ENCODE measurements at regions not wholly inside any gene's neighbourhood (a gene's known extent, or its start where the extent isn't known, plus 50 kb on each side); places are given as distances from the start of the nearest gene placed in this dataset.
A peak's percentile ranks its signal among the peaks of the same experiment; 100 is the strongest.

DNA sequence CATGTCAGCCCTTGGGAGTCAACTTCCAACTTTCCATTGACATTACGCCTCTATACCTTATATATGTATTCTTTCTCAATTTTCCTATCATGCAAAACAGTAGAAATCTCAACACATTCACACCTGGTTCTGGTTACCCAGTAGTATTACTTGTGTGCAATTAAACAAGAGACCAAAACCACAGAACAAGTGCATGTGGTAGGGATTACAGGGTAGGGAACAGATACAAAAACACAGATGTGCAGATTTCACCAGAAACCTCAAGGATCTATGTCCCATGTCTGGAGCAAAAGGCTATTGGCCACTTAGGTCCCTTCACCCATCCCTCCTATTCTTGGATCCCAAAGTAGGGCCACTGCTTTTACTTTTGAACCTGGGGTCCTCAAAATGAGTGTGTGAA lies 143.6 kb upstream of the ZCCHC13 start:
- no peaks in the 10 kb centered on the region for H3K4me1 ChIP-seq (ENCODE audit: control insufficient read depth, insufficient read depth, low read length)
- H3K36me3 ChIP-seq (ENCODE audit: control insufficient read depth in 2 of 2, insufficient read depth in 1 of 2, low read length in 2 of 2), result no peaks in the 10 kb centered on the region
- ChIA-PET POLR2A (no interaction called here), CTCF (interaction anchor here (1.5 kb wide), 1 partner anchor 222 kb away, joined by 4 read pairs; no protein-coding TSS in a partner anchor)
- H3K4me3 ChIP-seq (ENCODE audit: low read depth, low read length), result no peak overlapping the region
- peaks cover 3% of the 10 kb centered on the region for H3K9me3 ChIP-seq (ENCODE audit: control insufficient read depth, insufficient read depth, low read depth, low read length)
- TF ChIP-seq, protein P1, sequence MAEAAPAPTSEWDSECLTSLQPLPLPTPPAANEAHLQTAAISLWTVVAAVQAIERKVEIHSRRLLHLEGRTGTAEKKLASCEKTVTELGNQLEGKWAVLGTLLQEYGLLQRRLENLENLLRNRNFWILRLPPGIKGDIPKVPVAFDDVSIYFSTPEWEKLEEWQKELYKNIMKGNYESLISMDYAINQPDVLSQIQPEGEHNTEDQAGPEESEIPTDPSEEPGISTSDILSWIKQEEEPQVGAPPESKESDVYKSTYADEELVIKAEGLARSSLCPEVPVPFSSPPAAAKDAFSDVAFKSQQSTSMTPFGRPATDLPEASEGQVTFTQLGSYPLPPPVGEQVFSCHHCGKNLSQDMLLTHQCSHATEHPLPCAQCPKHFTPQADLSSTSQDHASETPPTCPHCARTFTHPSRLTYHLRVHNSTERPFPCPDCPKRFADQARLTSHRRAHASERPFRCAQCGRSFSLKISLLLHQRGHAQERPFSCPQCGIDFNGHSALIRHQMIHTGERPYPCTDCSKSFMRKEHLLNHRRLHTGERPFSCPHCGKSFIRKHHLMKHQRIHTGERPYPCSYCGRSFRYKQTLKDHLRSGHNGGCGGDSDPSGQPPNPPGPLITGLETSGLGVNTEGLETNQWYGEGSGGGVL (tag by site-specific recombination; IDR thresholded peaks at IDR 0.05), result no peak
- TF ChIP-seq, protein P2, sequence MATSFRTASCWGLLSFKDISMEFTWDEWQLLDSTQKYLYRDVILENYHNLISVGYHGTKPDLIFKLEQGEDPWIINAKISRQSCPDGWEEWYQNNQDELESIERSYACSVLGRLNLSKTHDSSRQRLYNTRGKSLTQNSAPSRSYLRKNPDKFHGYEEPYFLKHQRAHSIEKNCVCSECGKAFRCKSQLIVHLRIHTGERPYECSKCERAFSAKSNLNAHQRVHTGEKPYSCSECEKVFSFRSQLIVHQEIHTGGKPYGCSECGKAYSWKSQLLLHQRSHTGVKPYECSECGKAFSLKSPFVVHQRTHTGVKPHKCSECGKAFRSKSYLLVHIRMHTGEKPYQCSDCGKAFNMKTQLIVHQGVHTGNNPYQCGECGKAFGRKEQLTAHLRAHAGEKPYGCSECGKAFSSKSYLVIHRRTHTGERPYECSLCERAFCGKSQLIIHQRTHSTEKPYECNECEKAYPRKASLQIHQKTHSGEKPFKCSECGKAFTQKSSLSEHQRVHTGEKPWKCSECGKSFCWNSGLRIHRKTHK (tag by site-specific recombination; IDR thresholded peaks at IDR 0.05), result no peak
- TF ChIP-seq MZF1 (tag by site-specific recombination; IDR thresholded peaks at IDR 0.05; ENCODE audit: borderline replicate concordance) (no peak), ZNF221 (tag by site-specific recombination; IDR thresholded peaks at IDR 0.05; ENCODE audit: borderline replicate concordance) (no peak)
- H3K27ac ChIP-seq (ENCODE audit: extremely low read depth, low read depth, low read length), result no peak overlapping the region

DNA sequence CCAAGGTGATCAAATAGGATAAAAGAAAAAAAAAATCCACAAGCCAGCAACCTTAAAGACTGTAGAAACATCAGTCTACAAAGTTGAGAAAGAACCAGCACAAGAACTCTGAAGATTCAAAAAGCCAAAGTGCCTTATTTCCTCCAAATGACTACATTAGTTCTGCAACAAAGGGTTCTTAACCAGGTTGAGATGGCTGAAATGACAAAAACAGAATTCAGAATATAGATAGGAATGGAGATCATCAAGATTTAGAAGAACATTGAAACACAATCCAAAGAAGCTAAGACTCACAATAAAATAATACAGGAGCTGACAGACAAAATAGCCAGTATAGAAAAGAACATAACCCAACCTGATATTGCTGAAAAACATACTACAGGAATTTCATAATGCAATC lies 156.5 kb upstream of the ZCCHC13 start:
- TF ChIP-seq SETDB1 (IDR thresholded peaks at IDR 0.05; ENCODE audit: insufficient read length, low read length) (peak; percentile 46), ZNF433 (tag by site-specific recombination; IDR thresholded peaks at IDR 0.05; ENCODE audit: low read depth) (peak; percentile 100), ZNF785 (tag by site-specific recombination; IDR thresholded peaks at IDR 0.05) (no peak)
- H3K27ac ChIP-seq (ENCODE audit: extremely low read depth, low read depth, low read length), result no peak overlapping the region
- H3K9me3 ChIP-seq (ENCODE audit: control insufficient read depth, insufficient read depth, low read depth, low read length), result peaks cover 7% of the 10 kb centered on the region
- ChIA-PET CTCF (interaction anchor here (1.9 kb wide), 1 partner anchor 13 kb away, joined by 9 read pairs; no protein-coding TSS in a partner anchor), POLR2A (no interaction called here)
- H3K4me1 ChIP-seq (ENCODE audit: control insufficient read depth, insufficient read depth, low read length), result no peaks in the 10 kb centered on the region
- H3K36me3 ChIP-seq (ENCODE audit: control insufficient read depth in 2 of 2, insufficient read depth in 1 of 2, low read length in 2 of 2), result no peaks in the 10 kb centered on the region
- H3K4me3 ChIP-seq (ENCODE audit: low read depth, low read length), result no peak overlapping the region

DNA sequence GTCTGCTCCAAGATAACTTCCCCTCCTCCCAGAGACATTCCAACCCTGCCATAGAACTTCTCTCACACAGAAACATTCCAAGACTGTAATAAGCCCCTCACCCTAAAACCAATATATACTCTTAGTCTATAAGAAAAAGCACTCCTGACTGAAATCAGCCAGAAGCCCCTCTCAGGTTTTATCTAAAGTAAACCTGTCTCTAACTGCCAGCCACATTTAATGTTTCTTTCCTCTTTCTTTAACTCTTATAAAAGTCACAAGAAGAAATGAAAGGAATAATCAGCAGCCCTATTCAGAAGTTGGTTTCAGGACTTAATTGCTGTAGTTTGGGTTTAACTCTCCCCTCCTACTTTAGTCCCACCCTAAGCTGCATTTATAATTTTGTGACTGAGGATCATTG lies 165.0 kb upstream of the ZCCHC13 start:
- H3K4me3 ChIP-seq (ENCODE audit: low read depth, low read length), result no peak overlapping the region
- POLR2A ChIA-PET, result no interaction called here
- H3K9me3 ChIP-seq (ENCODE audit: control insufficient read depth, insufficient read depth, low read depth, low read length), result peaks cover 8% of the 10 kb centered on the region
- CTCF ChIA-PET, result interaction anchor here (0.9 kb wide), 1 partner anchor 90 kb away, joined by 4 read pairs; no protein-coding TSS in a partner anchor
- H3K27ac ChIP-seq (ENCODE audit: extremely low read depth, low read depth, low read length), result no peak overlapping the region
- H3K36me3 ChIP-seq (ENCODE audit: control insufficient read depth in 2 of 2, insufficient read depth in 1 of 2, low read length in 2 of 2), result no peaks in the 10 kb centered on the region
- no peaks in the 10 kb centered on the region for H3K4me1 ChIP-seq (ENCODE audit: control insufficient read depth, insufficient read depth, low read length)
- TF ChIP-seq SCRT2 (tag by site-specific recombination; IDR thresholded peaks at IDR 0.05) (no peak), ZNF302 (tag by site-specific recombination; IDR thresholded peaks at IDR 0.05; ENCODE audit: low read depth) (no peak), SETDB1 (IDR thresholded peaks at IDR 0.05; ENCODE audit: insufficient read length, low read length) (peak; percentile 89), ZFP3 (tag by site-specific recombination; IDR thresholded peaks at IDR 0.05; ENCODE audit: low read depth) (no peak), HOXA7 (CRISPR knock-in tag; IDR thresholded peaks at IDR 0.05; ENCODE audit: borderline replicate concordance) (no peak), TRIM28 (IDR thresholded peaks at IDR 0.05; ENCODE audit: borderline replicate concordance, low read length) (peak; percentile 83; the same call in 1 of the 2 replicates), ZNF501 (tag by site-specific recombination; IDR thresholded peaks at IDR 0.05) (no peak), SP7 (tag by site-specific recombination; IDR thresholded peaks at IDR 0.05) (no peak), ZNF10 (tag by site-specific recombination; IDR thresholded peaks at IDR 0.05) (no peak), ZNF555 (tag by site-specific recombination; conservative IDR thresholded peaks at IDR 0.05) (0 out of 2 replicates have a peak, but pooled peaks have one; percentile 5), ZFP69B (tag by site-specific recombination; IDR thresholded peaks at IDR 0.05) (no peak)
- TF ChIP-seq, protein P3, sequence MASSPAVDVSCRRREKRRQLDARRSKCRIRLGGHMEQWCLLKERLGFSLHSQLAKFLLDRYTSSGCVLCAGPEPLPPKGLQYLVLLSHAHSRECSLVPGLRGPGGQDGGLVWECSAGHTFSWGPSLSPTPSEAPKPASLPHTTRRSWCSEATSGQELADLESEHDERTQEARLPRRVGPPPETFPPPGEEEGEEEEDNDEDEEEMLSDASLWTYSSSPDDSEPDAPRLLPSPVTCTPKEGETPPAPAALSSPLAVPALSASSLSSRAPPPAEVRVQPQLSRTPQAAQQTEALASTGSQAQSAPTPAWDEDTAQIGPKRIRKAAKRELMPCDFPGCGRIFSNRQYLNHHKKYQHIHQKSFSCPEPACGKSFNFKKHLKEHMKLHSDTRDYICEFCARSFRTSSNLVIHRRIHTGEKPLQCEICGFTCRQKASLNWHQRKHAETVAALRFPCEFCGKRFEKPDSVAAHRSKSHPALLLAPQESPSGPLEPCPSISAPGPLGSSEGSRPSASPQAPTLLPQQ (tag by site-specific recombination; IDR thresholded peaks at IDR 0.05), result no peak
- TF ChIP-seq, protein P4, sequence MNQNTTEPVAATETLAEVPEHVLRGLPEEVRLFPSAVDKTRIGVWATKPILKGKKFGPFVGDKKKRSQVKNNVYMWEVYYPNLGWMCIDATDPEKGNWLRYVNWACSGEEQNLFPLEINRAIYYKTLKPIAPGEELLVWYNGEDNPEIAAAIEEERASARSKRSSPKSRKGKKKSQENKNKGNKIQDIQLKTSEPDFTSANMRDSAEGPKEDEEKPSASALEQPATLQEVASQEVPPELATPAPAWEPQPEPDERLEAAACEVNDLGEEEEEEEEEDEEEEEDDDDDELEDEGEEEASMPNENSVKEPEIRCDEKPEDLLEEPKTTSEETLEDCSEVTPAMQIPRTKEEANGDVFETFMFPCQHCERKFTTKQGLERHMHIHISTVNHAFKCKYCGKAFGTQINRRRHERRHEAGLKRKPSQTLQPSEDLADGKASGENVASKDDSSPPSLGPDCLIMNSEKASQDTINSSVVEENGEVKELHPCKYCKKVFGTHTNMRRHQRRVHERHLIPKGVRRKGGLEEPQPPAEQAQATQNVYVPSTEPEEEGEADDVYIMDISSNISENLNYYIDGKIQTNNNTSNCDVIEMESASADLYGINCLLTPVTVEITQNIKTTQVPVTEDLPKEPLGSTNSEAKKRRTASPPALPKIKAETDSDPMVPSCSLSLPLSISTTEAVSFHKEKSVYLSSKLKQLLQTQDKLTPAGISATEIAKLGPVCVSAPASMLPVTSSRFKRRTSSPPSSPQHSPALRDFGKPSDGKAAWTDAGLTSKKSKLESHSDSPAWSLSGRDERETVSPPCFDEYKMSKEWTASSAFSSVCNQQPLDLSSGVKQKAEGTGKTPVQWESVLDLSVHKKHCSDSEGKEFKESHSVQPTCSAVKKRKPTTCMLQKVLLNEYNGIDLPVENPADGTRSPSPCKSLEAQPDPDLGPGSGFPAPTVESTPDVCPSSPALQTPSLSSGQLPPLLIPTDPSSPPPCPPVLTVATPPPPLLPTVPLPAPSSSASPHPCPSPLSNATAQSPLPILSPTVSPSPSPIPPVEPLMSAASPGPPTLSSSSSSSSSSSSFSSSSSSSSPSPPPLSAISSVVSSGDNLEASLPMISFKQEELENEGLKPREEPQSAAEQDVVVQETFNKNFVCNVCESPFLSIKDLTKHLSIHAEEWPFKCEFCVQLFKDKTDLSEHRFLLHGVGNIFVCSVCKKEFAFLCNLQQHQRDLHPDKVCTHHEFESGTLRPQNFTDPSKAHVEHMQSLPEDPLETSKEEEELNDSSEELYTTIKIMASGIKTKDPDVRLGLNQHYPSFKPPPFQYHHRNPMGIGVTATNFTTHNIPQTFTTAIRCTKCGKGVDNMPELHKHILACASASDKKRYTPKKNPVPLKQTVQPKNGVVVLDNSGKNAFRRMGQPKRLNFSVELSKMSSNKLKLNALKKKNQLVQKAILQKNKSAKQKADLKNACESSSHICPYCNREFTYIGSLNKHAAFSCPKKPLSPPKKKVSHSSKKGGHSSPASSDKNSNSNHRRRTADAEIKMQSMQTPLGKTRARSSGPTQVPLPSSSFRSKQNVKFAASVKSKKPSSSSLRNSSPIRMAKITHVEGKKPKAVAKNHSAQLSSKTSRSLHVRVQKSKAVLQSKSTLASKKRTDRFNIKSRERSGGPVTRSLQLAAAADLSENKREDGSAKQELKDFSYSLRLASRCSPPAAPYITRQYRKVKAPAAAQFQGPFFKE (tag by site-specific recombination; IDR thresholded peaks at IDR 0.05; ENCODE audit: borderline replicate concordance), result no peak

Measured in HEK293 (cell line).